ENCODE measurements at regions not wholly inside any gene's neighbourhood (a gene's known extent, or its start where the extent isn't known, plus 50 kb on each side); places are given as distances from the start of the nearest gene placed in this dataset.

GRCh38 chr21:24255591-24255990 lies 1351.7 kb downstream of the MRPL39 start:
- 48 to 50% methylated on average over 2 to 3 of the region's 3 CpGs for WGBS, 2 donors (ENCODE audit: low coverage in 1 of 2)
- Histone ChIP-seq H3K27me3 (no peaks in the 10 kb centered on the region), H3K4me1 (no peaks in the 10 kb centered on the region), H3K27ac (no peak overlapping the region), H3K36me3 (no peaks in the 10 kb centered on the region), H3K4me3 (no peak overlapping the region), H3K9me3 (no peaks in the 10 kb centered on the region)
- no peak for ATAC-seq
- TF ChIP-seq POLR2A (IDR thresholded peaks at IDR 0.05) (no peak), EP300 (IDR thresholded peaks at IDR 0.05) (no peak), POLR2AphosphoS5 (IDR thresholded peaks at IDR 0.05) (no peak)
- TF ChIP-seq, protein P1, sequence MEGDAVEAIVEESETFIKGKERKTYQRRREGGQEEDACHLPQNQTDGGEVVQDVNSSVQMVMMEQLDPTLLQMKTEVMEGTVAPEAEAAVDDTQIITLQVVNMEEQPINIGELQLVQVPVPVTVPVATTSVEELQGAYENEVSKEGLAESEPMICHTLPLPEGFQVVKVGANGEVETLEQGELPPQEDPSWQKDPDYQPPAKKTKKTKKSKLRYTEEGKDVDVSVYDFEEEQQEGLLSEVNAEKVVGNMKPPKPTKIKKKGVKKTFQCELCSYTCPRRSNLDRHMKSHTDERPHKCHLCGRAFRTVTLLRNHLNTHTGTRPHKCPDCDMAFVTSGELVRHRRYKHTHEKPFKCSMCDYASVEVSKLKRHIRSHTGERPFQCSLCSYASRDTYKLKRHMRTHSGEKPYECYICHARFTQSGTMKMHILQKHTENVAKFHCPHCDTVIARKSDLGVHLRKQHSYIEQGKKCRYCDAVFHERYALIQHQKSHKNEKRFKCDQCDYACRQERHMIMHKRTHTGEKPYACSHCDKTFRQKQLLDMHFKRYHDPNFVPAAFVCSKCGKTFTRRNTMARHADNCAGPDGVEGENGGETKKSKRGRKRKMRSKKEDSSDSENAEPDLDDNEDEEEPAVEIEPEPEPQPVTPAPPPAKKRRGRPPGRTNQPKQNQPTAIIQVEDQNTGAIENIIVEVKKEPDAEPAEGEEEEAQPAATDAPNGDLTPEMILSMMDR (IDR thresholded peaks at IDR 0.05), result no peak

DNA sequence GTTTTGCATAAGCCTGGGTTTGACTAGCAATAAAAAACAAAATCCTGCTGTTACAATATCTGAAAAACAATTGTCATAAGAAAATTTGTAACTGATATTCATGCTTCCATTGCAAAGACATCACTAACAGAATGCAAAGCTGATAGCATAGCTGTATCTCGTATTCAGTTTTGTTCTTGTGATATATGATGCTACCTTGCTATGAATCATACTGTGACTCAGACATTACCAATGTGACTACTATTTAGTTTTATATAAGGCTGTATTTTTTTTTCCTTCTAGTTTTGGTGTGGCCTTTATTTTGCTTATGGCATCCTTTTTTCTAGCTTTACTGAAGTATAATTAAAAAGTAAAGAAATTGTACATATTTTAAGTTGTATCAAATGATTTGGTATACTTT lies 1381.8 kb downstream of the MRPL39 start:
- no peak overlapping the region for H3K27ac ChIP-seq
- TF ChIP-seq, protein P1 (IDR thresholded peaks at IDR 0.05), result no peak
- TF ChIP-seq POLR2A (IDR thresholded peaks at IDR 0.05), result no peak
- TF ChIP-seq POLR2AphosphoS5 (IDR thresholded peaks at IDR 0.05), result no peak
- no peak for TF ChIP-seq EP300 (IDR thresholded peaks at IDR 0.05)
- no peaks in the 10 kb centered on the region for H3K4me1 ChIP-seq
- no peak overlapping the region for H3K4me3 ChIP-seq
- WGBS, 2 donors (ENCODE audit: low coverage in 1 of 2), result 50 to 88% methylated on average over 1 of the region's 1 CpG
- ATAC-seq, result no peak
- H3K9me3 ChIP-seq, result peaks cover 0 to 9% (median 0%) of the 10 kb centered on the region in 3 donors
- H3K27me3 ChIP-seq, result no peaks in the 10 kb centered on the region
- no peaks in the 10 kb centered on the region for H3K36me3 ChIP-seq

DNA sequence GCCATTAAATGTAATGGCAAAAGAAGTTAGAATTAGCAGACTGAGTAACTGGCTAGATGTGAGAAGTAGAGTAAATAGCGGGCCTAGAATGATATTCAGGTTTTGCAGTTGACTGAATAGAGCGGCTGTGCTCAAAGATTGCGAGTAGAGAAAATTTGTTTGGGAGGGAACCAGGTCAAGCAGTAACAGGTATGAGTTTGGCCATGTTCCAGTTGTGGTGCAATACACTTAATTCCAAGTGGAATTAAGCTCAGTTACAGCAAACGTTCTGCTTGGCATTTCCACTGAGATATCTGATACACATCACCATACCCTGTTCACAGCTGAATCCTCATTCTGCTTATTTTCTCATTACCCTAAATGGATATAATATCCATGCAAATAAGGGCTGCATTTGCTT lies 1382.9 kb downstream of the MRPL39 start:
- Histone ChIP-seq H3K9me3 (peaks cover 0 to 9% (median 0%) of the 10 kb centered on the region in 3 donors), H3K36me3 (no peaks in the 10 kb centered on the region), H3K4me1 (no peaks in the 10 kb centered on the region), H3K27me3 (no peaks in the 10 kb centered on the region), H3K4me3 (no peak overlapping the region), H3K27ac (no peak overlapping the region)
- 78 to 80% methylated on average over 4 of the region's 4 CpGs for WGBS, 2 donors (ENCODE audit: low coverage in 1 of 2)
- TF ChIP-seq POLR2A (IDR thresholded peaks at IDR 0.05), result no peak
- ATAC-seq, result no peak

DNA sequence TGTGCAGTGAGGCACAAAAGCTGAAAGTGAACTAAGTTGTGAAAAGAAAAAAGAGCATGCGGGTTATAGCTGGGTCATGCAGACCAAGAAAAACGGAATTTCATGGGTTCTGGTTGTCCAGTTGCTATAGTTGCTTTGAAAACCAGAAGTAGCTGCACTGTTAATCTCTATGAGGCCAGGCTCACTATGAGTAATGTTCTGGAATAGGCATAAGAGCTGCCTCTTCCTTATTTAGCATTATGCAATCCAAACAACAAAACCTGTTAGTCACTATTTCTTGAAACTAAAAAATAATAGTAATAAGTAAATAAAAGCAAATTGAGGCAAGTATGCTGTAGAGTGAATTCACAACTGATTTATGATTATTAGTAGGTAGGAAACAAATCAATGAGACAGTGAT lies 1383.7 kb downstream of the MRPL39 start:
- Histone ChIP-seq H3K4me1 (no peaks in the 10 kb centered on the region), H3K27me3 (no peaks in the 10 kb centered on the region), H3K4me3 (no peak overlapping the region), H3K9me3 (peaks cover 0 to 9% (median 0%) of the 10 kb centered on the region in 3 donors), H3K27ac (no peak overlapping the region), H3K36me3 (no peaks in the 10 kb centered on the region)
- no peak for ATAC-seq
- 61% methylated on average over 2 of the region's 2 CpGs; no CpG with 5 or more reads in 1 of the 2 donors for WGBS, 2 donors (ENCODE audit: low coverage in 1 of 2)
- TF ChIP-seq EP300 (IDR thresholded peaks at IDR 0.05) (no peak), POLR2AphosphoS5 (IDR thresholded peaks at IDR 0.05) (no peak), POLR2A (IDR thresholded peaks at IDR 0.05) (no peak)
- TF ChIP-seq, protein P1 (IDR thresholded peaks at IDR 0.05), result no peak

- H3K36me3 ChIP-seq, result no peaks in the 10 kb centered on the region
- peaks cover 0 to 9% (median 0%) of the 10 kb centered on the region in 3 donors for H3K9me3 ChIP-seq
- no peak for TF ChIP-seq POLR2AphosphoS5 (IDR thresholded peaks at IDR 0.05)
- no peak for TF ChIP-seq EP300 (IDR thresholded peaks at IDR 0.05)
- TF ChIP-seq, protein P1 (IDR thresholded peaks at IDR 0.05), result no peak
- TF ChIP-seq POLR2A (IDR thresholded peaks at IDR 0.05), result no peak
- WGBS, 2 donors (ENCODE audit: low coverage in 1 of 2), result 40 to 47% methylated on average over 3 of the region's 3 CpGs
- no peak overlapping the region for H3K27ac ChIP-seq
- no peak overlapping the region for H3K4me3 ChIP-seq
- H3K27me3 ChIP-seq, result no peaks in the 10 kb centered on the region
- no peak for ATAC-seq
- no peaks in the 10 kb centered on the region for H3K4me1 ChIP-seq
These were observed 1384.6 kb downstream of the MRPL39 start for GRCh38 chr21:24222676-24223075.
